Keratinocyte (primary cell): ENCODE measurements at regions not wholly inside any gene's neighbourhood (a gene's known extent, or its start where the extent isn't known, plus 50 kb on each side); places are given as distances from the start of the nearest gene placed in this dataset.

Experiments
- DNase-seq: peaks from one replicate; pipeline ENCODE4 v3.0.0-alpha.2; 2011; ENCODE audit warnings: low read depth, missing footprints, low spot score
- FAIRE-seq: peaks from 2 replicates; lab custom pipeline; 2011; peaks lifted over from hg19 to GRCh38; lab: Jason Lieb, UNC
- H2AFZ ChIP-seq: 2 replicates; pipeline ENCODE4 v1.6.0; 2012; ENCODE audit warnings: low read length, control low read depth, inconsistent platforms; ENCODE audit not compliant: control insufficient read depth
- H3K27ac ChIP-seq: 2 replicates; pipeline ENCODE4 v1.5.1; 2011; ENCODE audit warnings: low read length; ENCODE audit not compliant: control insufficient read depth, insufficient read depth
- H3K27me3 ChIP-seq: 3 replicates; pipeline ENCODE4 v1.6.0; 2011; ENCODE audit warnings: low read length; ENCODE audit not compliant: control insufficient read depth, insufficient read depth; ENCODE audit errors: extremely low read depth
- H3K36me3 ChIP-seq, 2 experiments: 2 replicates in 1 of 2; 3 replicates in 1 of 2; pipeline ENCODE4 v1.5.1; 2011; ENCODE audit warnings: low read length in 2 of 2, mild to moderate bottlenecking in 1 of 2; ENCODE audit not compliant: control insufficient read depth in 2 of 2, insufficient read depth in 2 of 2; ENCODE audit errors: extremely low read depth in 1 of 2
- H3K4me1 ChIP-seq: 3 replicates; pipeline ENCODE4 v1.5.1; 2011; ENCODE audit warnings: low read length; ENCODE audit not compliant: control insufficient read depth, insufficient read depth; ENCODE audit errors: extremely low read depth
- H3K4me2 ChIP-seq: 3 replicates; pipeline ENCODE4 v1.6.0; 2011; ENCODE audit warnings: low read depth, low read length; ENCODE audit not compliant: control insufficient read depth, insufficient read depth; ENCODE audit errors: extremely low read depth
- H3K4me3 ChIP-seq, 3 experiments: fragments of 200-600 bp in 1 of 3; sonication (generic) in 1 of 3; 2 replicates in 2 of 3; 3 replicates in 1 of 3; pipeline ENCODE4 v1.5.1; 2011 to 2016; ENCODE audit warnings: low read length in 3 of 3, mild to moderate bottlenecking in 3 of 3, control low read depth in 2 of 3, inconsistent platforms in 1 of 3, low read depth in 1 of 3, mixed read lengths in 1 of 3, mixed run types in 1 of 3, moderate library complexity in 1 of 3; ENCODE audit not compliant: control insufficient read depth in 2 of 3, insufficient read depth in 2 of 3; ENCODE audit errors: extremely low read depth in 1 of 3
- H3K79me2 ChIP-seq: 2 replicates; pipeline ENCODE4 v1.6.0; 2012; ENCODE audit warnings: low read length; ENCODE audit not compliant: control insufficient read depth, insufficient read depth
- H3K9ac ChIP-seq: 3 replicates; pipeline ENCODE4 v1.6.0; 2011; ENCODE audit warnings: low read length; ENCODE audit not compliant: control insufficient read depth, insufficient read depth; ENCODE audit errors: extremely low read depth
- H3K9me1 ChIP-seq: 3 replicates; pipeline ENCODE4 v1.6.0; 2011; ENCODE audit warnings: low read length; ENCODE audit not compliant: control insufficient read depth, insufficient read depth; ENCODE audit errors: extremely low read depth
- H3K9me3 ChIP-seq: 2 replicates; pipeline ENCODE4 v1.5.1; 2012; ENCODE audit warnings: low read depth, low read length; ENCODE audit not compliant: control insufficient read depth
- H4K20me1 ChIP-seq: 3 replicates; pipeline ENCODE4 v1.6.0; 2011; ENCODE audit warnings: low read length; ENCODE audit not compliant: control insufficient read depth, insufficient read depth; ENCODE audit errors: extremely low read depth
- CTCF ChIP-seq, 3 experiments: IDR thresholded peaks in 1 of 3; conservative IDR thresholded peaks in 1 of 3; optimal IDR thresholded peaks in 1 of 3; 2 replicates in 2 of 3; 3 replicates in 1 of 3; pipeline versions ENCODE3 to v1.5.1; 2011; ENCODE audit warnings: low read length in 3 of 3, mild to moderate bottlenecking in 3 of 3, moderate library complexity in 2 of 3, control low read depth in 1 of 3, inconsistent platforms in 1 of 3; ENCODE audit not compliant: insufficient read depth in 2 of 3; ENCODE audit errors: extremely low read depth in 1 of 3
- EZH2 ChIP-seq: IDR thresholded peaks from one replicate; pipeline ENCODE4 v1.6.1; 2012; ENCODE audit warnings: inconsistent platforms, mild to moderate bottlenecking, low read length, moderate library complexity
- dilution Hi-C: fragments of 300-500 bp; cut with MboI; formaldehyde crosslinking; loops from one replicate; pipeline ENCODE4 v1.7.0; 2020; ENCODE audit warnings: low sequenced_read_pairs; ENCODE audit not compliant: extremely low pct_ligation_motif_present

GRCh38 chr1:86296305-86297205, 99.6 kb downstream of the ODF2L start:
- H3K9me3 ChIP-seq = no peaks in the 10 kb centered on the region
- H3K9ac ChIP-seq = no peak overlapping the region
- H3K4me3 ChIP-seq = no peak overlapping the region
- no peaks in the 10 kb centered on the region for H3K27me3 ChIP-seq
- H3K4me2 ChIP-seq = no peak overlapping the region
- no peak overlapping the region for H3K27ac ChIP-seq
- no peaks in the 10 kb centered on the region for H4K20me1 ChIP-seq
- no peaks in the 10 kb centered on the region for H3K9me1 ChIP-seq
- no peaks in the 10 kb centered on the region for H3K79me2 ChIP-seq
- DNase-seq (no peak), FAIRE-seq (no peak)
- H3K36me3 ChIP-seq = no peaks in the 10 kb centered on the region
- no peak overlapping the region for H2AFZ ChIP-seq
- TF ChIP-seq CTCF (optimal IDR thresholded peaks at IDR 0.05 in 1 of 3, IDR thresholded peaks at IDR 0.05 in 1 of 3, conservative IDR thresholded peaks at IDR 0.05 in 1 of 3; ENCODE audit: extremely low read depth in 1 of 3, insufficient read depth in 2 of 3, low read length in 3 of 3) = no peak
- no peaks in the 10 kb centered on the region for H3K4me1 ChIP-seq
- dilution Hi-C loops = no loop called here

- Histone ChIP-seq H3K79me2 (no peaks in the 10 kb centered on the region), H2AFZ (no peak overlapping the region), H3K4me3 (no peak overlapping the region), H3K27ac (no peak overlapping the region), H3K9ac (no peak overlapping the region), H3K4me2 (no peak overlapping the region), H3K4me1 (no peaks in the 10 kb centered on the region), H3K9me1 (no peaks in the 10 kb centered on the region), H3K27me3 (no peaks in the 10 kb centered on the region), H3K36me3 (no peaks in the 10 kb centered on the region), H4K20me1 (no peaks in the 10 kb centered on the region), H3K9me3 (no peaks in the 10 kb centered on the region)
- dilution Hi-C loops = no loop called here
- TF ChIP-seq EZH2 = no peak
- no peak for TF ChIP-seq CTCF (optimal IDR thresholded peaks at IDR 0.05 in 1 of 3, IDR thresholded peaks at IDR 0.05 in 1 of 3, conservative IDR thresholded peaks at IDR 0.05 in 1 of 3; ENCODE audit: extremely low read depth in 1 of 3, insufficient read depth in 2 of 3, low read length in 3 of 3)
- DNase-seq = no peak
- no peak for FAIRE-seq
Observed at GRCh38 chr1:86289746-86290145, 106.4 kb downstream of the ODF2L start.
